ENCODE measurements at regions not wholly inside any gene's neighbourhood (a gene's known extent, or its start where the extent isn't known, plus 50 kb on each side); places are given as distances from the start of the nearest gene placed in this dataset.

- no peak for TF ChIP-seq CTCF (IDR thresholded peaks at IDR 0.05)
- no peak for TF ChIP-seq POLR2A (IDR thresholded peaks at IDR 0.05)
These were observed 726.7 kb upstream of the LRATD1 start for GRCh38 chr2:13905831-13906230.
